RWPE1 (cell line): ENCODE measurements at regions not wholly inside any gene's neighbourhood (a gene's known extent, or its start where the extent isn't known, plus 50 kb on each side); places are given as distances from the start of the nearest gene placed in this dataset.

Experiments used
- CTCF ChIA-PET: fragments of 350-600 bp; sonication (Branson Sonifier 250); formaldehyde crosslinking; extraction: SDS; loops from one replicate; lab custom pipeline; 2021; lab: Yijun Ruan, JAX
- POLR2A ChIA-PET: fragments of 400-600 bp; formaldehyde crosslinking; extraction: SDS; loops from one replicate; lab custom pipeline; 2020; ENCODE audit warnings: antibody characterized with exemption; ENCODE audit not compliant: low non-redundant PET; lab: Yijun Ruan, JAX
- DNase-seq: peaks from one replicate; pipeline ENCODE4 v3.0.0; 2012; ENCODE audit warnings: low spot score
- H3K27ac ChIP-seq: fragments of 450-650 bp; 2 replicates; pipeline ENCODE4 v1.5.1; 2017
- TF ChIP-seq, protein P1 (sequence below): fragments of 450-650 bp; conservative IDR thresholded peaks from 2 replicates; pipeline ENCODE4 v1.5.1; 2017; ENCODE audit warnings: low read depth, mild to moderate bottlenecking

DNA sequence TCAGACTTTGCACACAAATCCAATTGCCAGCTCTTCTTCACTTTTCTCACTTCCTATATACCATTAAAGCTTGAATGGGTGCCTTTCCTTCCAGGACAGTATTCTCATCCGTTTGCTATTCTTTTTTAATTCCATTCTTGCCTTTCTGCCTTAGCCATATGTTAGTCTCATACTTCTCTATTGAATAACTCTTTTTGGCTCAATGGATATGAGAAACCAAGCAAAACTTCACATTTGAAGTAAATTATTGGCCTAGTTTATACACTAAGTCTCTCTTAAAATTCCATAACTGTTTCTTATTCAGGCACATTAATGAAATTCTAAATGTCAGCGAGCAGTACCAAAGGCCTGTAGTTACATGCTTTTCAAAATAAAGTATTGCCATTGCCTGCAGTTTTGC is 129.6 kb upstream of the FRY start:
- DNase-seq: no peak
- TF ChIP-seq, protein P1, sequence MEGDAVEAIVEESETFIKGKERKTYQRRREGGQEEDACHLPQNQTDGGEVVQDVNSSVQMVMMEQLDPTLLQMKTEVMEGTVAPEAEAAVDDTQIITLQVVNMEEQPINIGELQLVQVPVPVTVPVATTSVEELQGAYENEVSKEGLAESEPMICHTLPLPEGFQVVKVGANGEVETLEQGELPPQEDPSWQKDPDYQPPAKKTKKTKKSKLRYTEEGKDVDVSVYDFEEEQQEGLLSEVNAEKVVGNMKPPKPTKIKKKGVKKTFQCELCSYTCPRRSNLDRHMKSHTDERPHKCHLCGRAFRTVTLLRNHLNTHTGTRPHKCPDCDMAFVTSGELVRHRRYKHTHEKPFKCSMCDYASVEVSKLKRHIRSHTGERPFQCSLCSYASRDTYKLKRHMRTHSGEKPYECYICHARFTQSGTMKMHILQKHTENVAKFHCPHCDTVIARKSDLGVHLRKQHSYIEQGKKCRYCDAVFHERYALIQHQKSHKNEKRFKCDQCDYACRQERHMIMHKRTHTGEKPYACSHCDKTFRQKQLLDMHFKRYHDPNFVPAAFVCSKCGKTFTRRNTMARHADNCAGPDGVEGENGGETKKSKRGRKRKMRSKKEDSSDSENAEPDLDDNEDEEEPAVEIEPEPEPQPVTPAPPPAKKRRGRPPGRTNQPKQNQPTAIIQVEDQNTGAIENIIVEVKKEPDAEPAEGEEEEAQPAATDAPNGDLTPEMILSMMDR: no peak
- no peak overlapping the region for H3K27ac ChIP-seq
- CTCF ChIA-PET: no interaction called here
- POLR2A ChIA-PET: no interaction called here

DNA sequence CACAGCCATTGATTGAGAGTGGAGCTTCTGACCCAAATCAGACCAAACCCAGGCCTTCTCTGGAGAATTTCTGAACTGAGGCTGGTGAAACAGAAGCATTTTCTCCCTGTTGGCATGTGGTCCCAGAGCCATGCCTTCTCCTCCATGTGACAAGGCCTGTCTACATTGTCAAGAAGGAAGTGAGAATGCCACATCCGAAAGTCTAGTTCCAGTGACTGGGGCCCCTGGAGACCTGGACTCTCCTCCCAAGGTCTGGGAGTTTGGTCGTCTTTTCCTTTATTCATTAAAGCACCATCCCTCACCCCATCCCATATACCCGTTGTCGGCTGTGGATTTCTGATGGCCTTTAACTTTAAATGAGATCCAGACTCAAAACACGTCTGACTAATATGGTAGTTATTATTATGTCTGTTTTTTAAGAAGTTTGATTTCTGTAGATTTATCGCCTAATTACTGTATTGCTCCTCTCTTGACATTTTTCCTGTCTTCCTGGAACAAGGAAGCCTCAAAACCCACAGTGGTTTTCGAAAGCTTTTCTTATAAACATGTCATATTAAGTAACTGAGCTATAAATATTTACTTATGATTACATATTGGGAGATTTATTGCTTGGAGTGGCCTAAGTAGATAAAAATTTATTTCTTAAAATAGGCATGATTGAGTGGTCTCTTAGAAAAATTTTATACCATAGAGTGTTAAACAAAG is 128.3 kb upstream of the FRY start:
- POLR2A ChIA-PET: no interaction called here
- DNase-seq: no peak
- TF ChIP-seq, protein P1: no peak
- no peak overlapping the region for H3K27ac ChIP-seq
- CTCF ChIA-PET: no interaction called here

DNA sequence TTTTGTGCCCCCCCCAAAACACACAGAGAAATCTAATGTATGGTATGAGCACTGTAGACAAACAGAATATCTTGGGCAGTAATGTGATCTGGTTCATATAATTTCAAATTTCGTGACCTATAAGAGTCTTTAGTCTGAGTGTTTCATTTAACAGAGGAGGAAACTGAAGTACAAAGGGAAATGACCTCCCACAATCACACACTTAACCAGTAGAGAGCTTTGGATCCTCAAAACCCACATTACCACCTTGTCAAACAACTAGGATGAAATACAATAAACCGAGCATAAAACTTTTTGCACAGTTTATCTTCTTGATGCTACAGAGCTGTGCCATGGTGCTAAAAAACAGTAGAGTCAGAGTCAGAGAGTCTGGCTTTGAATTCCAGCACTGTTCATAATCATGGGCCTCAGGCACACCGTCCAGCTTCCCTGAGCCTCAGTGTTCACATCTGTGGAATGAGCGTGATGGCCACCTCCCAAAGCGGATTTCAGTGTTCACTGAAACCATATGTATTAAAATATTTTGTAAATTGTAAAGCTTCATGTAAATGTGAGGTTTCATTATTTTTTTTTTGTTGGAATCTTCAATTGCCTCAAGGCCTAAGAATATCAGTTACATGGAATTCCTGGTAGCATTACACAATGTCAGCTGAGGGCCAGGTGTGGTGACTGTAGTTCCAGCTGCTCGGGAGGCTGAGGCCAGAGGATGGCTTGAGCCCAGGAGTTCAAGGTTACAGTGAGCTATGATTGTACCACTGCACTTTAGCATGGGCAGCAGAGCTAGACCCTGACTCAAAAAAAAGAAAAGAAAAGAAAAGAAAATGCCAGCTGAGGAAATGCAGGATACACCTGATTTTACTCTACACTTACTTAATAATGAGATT is 126.4 kb upstream of the FRY start:
- no peak overlapping the region for H3K27ac ChIP-seq
- ChIA-PET POLR2A (no interaction called here), CTCF (interaction anchor here (0.5 to 0.7 kb wide), 2 partner anchors 60 to 669 kb away, joined by 3 to 4 read pairs; no protein-coding TSS in a partner anchor)
- TF ChIP-seq, protein P1: no peak
- DNase-seq: no peak

DNA sequence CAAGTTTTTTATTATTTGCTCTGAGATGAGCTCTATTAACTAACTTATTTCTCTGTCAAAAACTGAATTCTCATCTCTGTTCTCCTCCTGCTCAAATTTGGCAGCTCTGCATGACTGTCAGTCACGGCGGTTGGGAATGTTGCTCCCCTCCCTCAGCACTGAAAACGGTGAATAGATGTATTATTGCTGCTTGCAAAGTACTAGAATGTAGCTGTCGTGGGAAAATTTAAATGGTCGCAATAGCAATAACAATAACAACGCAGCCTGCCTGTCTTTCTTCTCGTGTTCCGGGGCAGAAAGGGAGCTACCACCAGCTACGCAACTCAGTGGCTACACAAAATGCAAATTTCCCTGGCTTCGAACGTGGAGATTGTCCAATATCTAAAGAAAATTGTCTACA is 125.6 kb upstream of the FRY start:
- no peak for DNase-seq
- H3K27ac ChIP-seq: no peak overlapping the region
- TF ChIP-seq, protein P1: no peak
- ChIA-PET CTCF (no interaction called here), POLR2A (no interaction called here)

DNA sequence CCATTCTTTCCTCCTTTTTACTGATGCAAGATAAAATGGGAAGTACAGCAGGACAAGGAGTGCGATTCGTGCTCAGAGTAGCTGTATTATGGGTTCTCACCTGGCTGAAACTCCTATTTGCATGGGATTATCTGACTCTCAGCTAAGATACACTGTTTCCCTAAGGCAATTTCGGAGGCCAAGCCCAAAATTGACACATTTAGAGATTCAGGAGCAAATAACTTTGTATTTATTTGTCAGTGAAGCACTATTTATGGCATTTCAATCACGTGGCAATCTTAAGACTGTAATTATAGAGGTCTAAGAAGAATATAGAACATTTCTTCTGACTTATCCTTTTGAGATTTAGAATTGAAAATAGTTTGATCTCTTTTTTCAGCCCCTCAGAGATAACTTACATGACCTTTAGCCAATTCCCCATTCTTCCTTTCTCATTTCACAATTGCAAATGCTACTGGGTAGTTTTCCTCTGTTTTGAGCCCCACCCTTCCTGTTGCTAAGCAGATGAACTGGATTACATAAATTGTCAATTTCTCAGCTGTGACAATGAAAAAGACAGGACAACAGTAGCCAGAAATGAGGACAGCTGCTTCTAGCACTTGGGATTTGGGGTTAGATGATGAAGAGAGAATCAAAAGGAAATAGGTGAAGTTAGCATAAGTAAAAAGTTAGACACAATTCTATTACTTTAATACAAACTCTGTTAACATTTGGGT is 122.7 kb upstream of the FRY start:
- ChIA-PET POLR2A (no interaction called here), CTCF (interaction anchor here (0.7 to 1.4 kb wide), 3 partner anchors 114 to 338 kb away, joined by 3 to 10 read pairs (median 5); no protein-coding TSS in a partner anchor)
- TF ChIP-seq, protein P1: no peak
- H3K27ac ChIP-seq: no peak overlapping the region
- DNase-seq: no peak
